ENCODE measurements at regions not wholly inside any gene's neighbourhood (a gene's known extent, or its start where the extent isn't known, plus 50 kb on each side); places are given as distances from the start of the nearest gene placed in this dataset.
A peak's percentile ranks its signal among the peaks of the same experiment; 100 is the strongest.

GRCh38 chrX:34275699-34276098 is 143.6 kb upstream of the FAM47A start:
- TF ChIP-seq TEAD4 (IDR thresholded peaks at IDR 0.05; ENCODE audit: borderline replicate concordance, insufficient read depth) (no peak), RCOR1 (IDR thresholded peaks at IDR 0.05; ENCODE audit: low read length) (no peak), RAD21 (IDR thresholded peaks at IDR 0.05; ENCODE audit: low read length) (peak; percentile 50; the same call in 1 of the 2 replicates), CTCF (IDR thresholded peaks at IDR 0.05) (no peak), MEF2A (IDR thresholded peaks at IDR 0.05; ENCODE audit: borderline replicate concordance, low read depth) (no peak), POLR2AphosphoS5 (IDR thresholded peaks at IDR 0.05; ENCODE audit: low read depth, low read length) (no peak)
- no peak for DNase-seq
- Histone ChIP-seq H4K20me1 (ENCODE audit: insufficient read depth) (no peaks in the 10 kb centered on the region), H3K27me3 (ENCODE audit: insufficient read depth) (no peaks in the 10 kb centered on the region), H3K9me2 (no peaks in the 10 kb centered on the region), H3K9me3 (no peaks in the 10 kb centered on the region), H3K4me2 (no peak overlapping the region), H3K9ac (no peak overlapping the region), H3K27ac (ENCODE audit: low read depth in 2 of 2, low read length in 1 of 2) (no peak overlapping the region), H3K79me2 (ENCODE audit: insufficient read depth) (no peaks in the 10 kb centered on the region), H3K4me3 (ENCODE audit: low read depth in 2 of 2, low read length in 1 of 2) (no peak overlapping the region), H2AFZ (ENCODE audit: low read depth) (no peak overlapping the region), H3K36me3 (replicated peaks in 1 of 2; ENCODE audit: control insufficient read depth in 1 of 2, insufficient read depth in 2 of 2, low read length in 1 of 2) (no peaks in the 10 kb centered on the region), H3K4me1 (ENCODE audit: control insufficient read depth in 1 of 2, insufficient read depth in 2 of 2, low read depth in 1 of 2, low read length in 1 of 2) (no peaks in the 10 kb centered on the region), H3F3A (replicated peaks; ENCODE audit: insufficient read depth) (no peaks in the 10 kb centered on the region)
- WGBS (ENCODE audit: low lambda C conversion rate): 0% methylated on average over 1 of the region's 1 CpG
- CTCF ChIA-PET: interaction anchor here (0.7 to 2.2 kb wide), 6 partner anchors 9 to 1867 kb away, joined by 3 to 13 read pairs (median 4); no protein-coding TSS in a partner anchor
- POLR2A ChIA-PET: no interaction called here

GRCh38 chrX:34270434-34270833 is 138.3 kb upstream of the FAM47A start:
- Histone ChIP-seq H3K9me2 (no peaks in the 10 kb centered on the region), H3K4me1 (ENCODE audit: control insufficient read depth in 1 of 2, insufficient read depth in 2 of 2, low read depth in 1 of 2, low read length in 1 of 2) (no peaks in the 10 kb centered on the region), H3K27ac (ENCODE audit: low read depth in 2 of 2, low read length in 1 of 2) (no peak overlapping the region), H2AFZ (ENCODE audit: low read depth) (no peak overlapping the region), H3K79me2 (ENCODE audit: insufficient read depth) (no peaks in the 10 kb centered on the region), H3K9me3 (no peaks in the 10 kb centered on the region), H3K27me3 (ENCODE audit: insufficient read depth) (no peaks in the 10 kb centered on the region), H3K4me2 (no peak overlapping the region), H3K9ac (no peak overlapping the region), H4K20me1 (ENCODE audit: insufficient read depth) (no peaks in the 10 kb centered on the region), H3K4me3 (ENCODE audit: low read depth in 2 of 2, low read length in 1 of 2) (no peak overlapping the region), H3K36me3 (replicated peaks in 1 of 2; ENCODE audit: control insufficient read depth in 1 of 2, insufficient read depth in 2 of 2, low read length in 1 of 2) (no peaks in the 10 kb centered on the region), H3F3A (replicated peaks; ENCODE audit: insufficient read depth) (no peaks in the 10 kb centered on the region)
- DNase-seq: no peak
- TF ChIP-seq GATA2 (CRISPR knock-in tag; IDR thresholded peaks at IDR 0.05) (no peak), YY1 (IDR thresholded peaks at IDR 0.05; ENCODE audit: low read depth) (no peak), CHD2 (IDR thresholded peaks at IDR 0.05; ENCODE audit: low read length, partially characterized antibody) (no peak), EZH2phosphoT487 (IDR thresholded peaks at IDR 0.05; ENCODE audit: borderline replicate concordance, low read depth) (no peak), FOXM1 (IDR thresholded peaks at IDR 0.05; ENCODE audit: low read depth) (no peak), MXI1 (IDR thresholded peaks at IDR 0.05; ENCODE audit: low read depth, low read length) (no peak), SIN3A (IDR thresholded peaks at IDR 0.05; ENCODE audit: borderline replicate concordance, low read depth, low read length) (no peak), USF2 (IDR thresholded peaks at IDR 0.05; ENCODE audit: borderline replicate concordance, low read depth, low read length) (no peak), CTCF (IDR thresholded peaks at IDR 0.05) (no peak), SMC3 (IDR thresholded peaks at IDR 0.05; ENCODE audit: low read depth, low read length) (no peak), NFIC (IDR thresholded peaks at IDR 0.05; ENCODE audit: borderline replicate concordance) (no peak), ELF1 (IDR thresholded peaks at IDR 0.05) (no peak), EP300 (IDR thresholded peaks at IDR 0.05; ENCODE audit: borderline replicate concordance in 1 of 2, low read depth in 1 of 2, low read length in 1 of 2) (no peak), JUND (IDR thresholded peaks at IDR 0.05) (no peak), IRF3 (IDR thresholded peaks at IDR 0.05; ENCODE audit: low read depth, low read length) (no peak)
- POLR2A ChIA-PET: no interaction called here
- 17% methylated on average over 2 of the region's 2 CpGs for WGBS (ENCODE audit: low lambda C conversion rate)
- CTCF ChIA-PET: no interaction called here

All from SK-N-SH (cell line).